Activated CD8-positive, alpha-beta T cell treated with anti-CD3 and anti-CD28 coated beads for 36 hours (primary cell): ENCODE measurements at regions not wholly inside any gene's neighbourhood (a gene's known extent, or its start where the extent isn't known, plus 50 kb on each side); places are given as distances from the start of the nearest gene placed in this dataset.

Experiments used
- ATAC-seq: fragments of 200-7000 bp; cut with Tn5 transposase; one replicate; pipeline ENCODE4 v1.10.0; 2021; ENCODE audit warnings: mild to moderate bottlenecking, moderate library complexity
- CTCF ChIA-PET: fragments of 350-600 bp; sonication (Branson Sonifier 250); formaldehyde crosslinking; loops from one replicate; lab custom pipeline; 2021; ENCODE audit warnings: antibody characterized with exemption; lab: Charles Lee
- POLR2A ChIA-PET: fragments of 350-600 bp; sonication (Branson Sonifier 250); formaldehyde crosslinking; loops from one replicate; lab custom pipeline; 2021; ENCODE audit warnings: antibody characterized with exemption; lab: Charles Lee
- DNase-seq: peaks from one replicate; pipeline ENCODE4 v3.0.0-alpha.2; 2020
- H3K27ac Mint-ChIP-seq: one replicate; pipeline ENCODE4 v1.8.0; 2021; ENCODE audit warnings: mild to moderate bottlenecking, mixed read lengths
- H3K27me3 Mint-ChIP-seq: one replicate; pipeline ENCODE4 v1.8.0; 2021; ENCODE audit warnings: mixed read lengths
- H3K36me3 Mint-ChIP-seq: one replicate; pipeline ENCODE4 v1.8.0; 2021; ENCODE audit warnings: low read depth, mixed read lengths
- H3K4me1 Mint-ChIP-seq: one replicate; pipeline ENCODE4 v1.8.0; 2021; ENCODE audit warnings: low read depth, mixed read lengths
- H3K4me3 Mint-ChIP-seq: one replicate; pipeline ENCODE4 v1.8.0; 2021; ENCODE audit warnings: mild to moderate bottlenecking, moderate library complexity, mixed read lengths
- H3K9me3 Mint-ChIP-seq: one replicate; pipeline ENCODE4 v1.8.0; 2021; ENCODE audit warnings: mixed read lengths
- intact Hi-C: fragments of 100-400 bp; cut with micrococcal nuclease; formaldehyde crosslinking; loops from one replicate; pipeline ENCODE4 v1.10.0; 2022
- TF ChIP-seq, protein P1 (sequence below): fragments of 200-600 bp; IDR thresholded peaks from one replicate; pipeline ENCODE4 v1.8.0; 2022; ENCODE audit warnings: antibody characterized with exemption, mild to moderate bottlenecking

DNA sequence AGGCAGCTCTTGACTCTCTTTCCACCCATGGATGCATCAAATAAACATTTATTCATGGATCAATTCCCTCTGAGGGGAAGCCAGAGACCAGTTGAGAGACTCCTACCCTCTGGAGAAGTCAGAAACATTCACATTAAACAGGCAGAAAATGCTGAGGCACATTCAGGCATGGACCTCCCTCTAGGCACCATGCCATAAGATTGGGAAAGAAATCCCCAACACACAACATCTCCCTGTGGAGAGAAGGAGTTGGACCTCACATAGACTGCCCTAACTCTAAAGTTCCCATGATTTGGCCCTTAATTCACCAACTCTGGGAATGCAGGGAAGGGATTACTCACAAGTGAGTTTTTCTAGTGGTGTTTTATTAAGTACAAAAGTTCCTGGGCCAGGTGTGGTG is 415.3 kb upstream of the C1orf87 start:
- H3K4me3 Mint-ChIP-seq, result no peak overlapping the region
- TF ChIP-seq, protein P1, sequence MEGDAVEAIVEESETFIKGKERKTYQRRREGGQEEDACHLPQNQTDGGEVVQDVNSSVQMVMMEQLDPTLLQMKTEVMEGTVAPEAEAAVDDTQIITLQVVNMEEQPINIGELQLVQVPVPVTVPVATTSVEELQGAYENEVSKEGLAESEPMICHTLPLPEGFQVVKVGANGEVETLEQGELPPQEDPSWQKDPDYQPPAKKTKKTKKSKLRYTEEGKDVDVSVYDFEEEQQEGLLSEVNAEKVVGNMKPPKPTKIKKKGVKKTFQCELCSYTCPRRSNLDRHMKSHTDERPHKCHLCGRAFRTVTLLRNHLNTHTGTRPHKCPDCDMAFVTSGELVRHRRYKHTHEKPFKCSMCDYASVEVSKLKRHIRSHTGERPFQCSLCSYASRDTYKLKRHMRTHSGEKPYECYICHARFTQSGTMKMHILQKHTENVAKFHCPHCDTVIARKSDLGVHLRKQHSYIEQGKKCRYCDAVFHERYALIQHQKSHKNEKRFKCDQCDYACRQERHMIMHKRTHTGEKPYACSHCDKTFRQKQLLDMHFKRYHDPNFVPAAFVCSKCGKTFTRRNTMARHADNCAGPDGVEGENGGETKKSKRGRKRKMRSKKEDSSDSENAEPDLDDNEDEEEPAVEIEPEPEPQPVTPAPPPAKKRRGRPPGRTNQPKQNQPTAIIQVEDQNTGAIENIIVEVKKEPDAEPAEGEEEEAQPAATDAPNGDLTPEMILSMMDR, result no peak
- POLR2A ChIA-PET, result no interaction called here
- no peak for DNase-seq
- H3K27ac Mint-ChIP-seq, result no peak overlapping the region
- H3K9me3 Mint-ChIP-seq, result no peaks in the 10 kb centered on the region
- CTCF ChIA-PET, result no interaction called here
- H3K27me3 Mint-ChIP-seq, result no peaks in the 10 kb centered on the region
- intact Hi-C loops, result no loop called here
- no peak for ATAC-seq
- H3K36me3 Mint-ChIP-seq, result no peaks in the 10 kb centered on the region
- no peaks in the 10 kb centered on the region for H3K4me1 Mint-ChIP-seq

GRCh38 chr1:60487565-60488345 is 414.2 kb upstream of the C1orf87 start:
- no peaks in the 10 kb centered on the region for H3K27me3 Mint-ChIP-seq
- H3K4me3 Mint-ChIP-seq, result no peak overlapping the region
- no peak for DNase-seq
- no peaks in the 10 kb centered on the region for H3K4me1 Mint-ChIP-seq
- no peak overlapping the region for H3K27ac Mint-ChIP-seq
- no peak for ATAC-seq
- H3K36me3 Mint-ChIP-seq, result no peaks in the 10 kb centered on the region
- H3K9me3 Mint-ChIP-seq, result no peaks in the 10 kb centered on the region
- POLR2A ChIA-PET, result no interaction called here
- CTCF ChIA-PET, result no interaction called here
- intact Hi-C loops, result no loop called here
- TF ChIP-seq, protein P1, result no peak

DNA sequence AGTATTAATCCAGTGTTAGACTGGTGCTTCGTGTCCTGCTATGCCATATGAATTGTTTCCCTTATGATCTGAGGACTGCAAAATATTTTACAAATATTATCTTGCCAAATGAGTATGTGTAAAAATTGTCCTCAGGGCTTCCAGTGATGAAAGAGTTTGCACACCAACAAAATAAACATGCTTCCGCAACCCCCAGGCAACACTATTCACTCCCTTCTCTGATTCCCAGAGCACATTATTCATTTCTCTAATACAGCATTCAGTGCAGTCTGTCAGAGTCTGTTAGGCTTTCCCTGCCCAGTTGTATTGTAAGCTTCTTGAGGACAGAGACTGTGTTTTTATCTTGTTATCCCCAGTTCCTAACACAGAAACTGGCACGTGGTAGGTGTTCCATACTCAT is 409.9 kb upstream of the C1orf87 start:
- Mint-ChIP-seq H3K4me3 (no peak overlapping the region), H3K36me3 (no peaks in the 10 kb centered on the region), H3K9me3 (no peaks in the 10 kb centered on the region), H3K27ac (no peak overlapping the region), H3K4me1 (no peaks in the 10 kb centered on the region), H3K27me3 (no peaks in the 10 kb centered on the region)
- DNase-seq (no peak), ATAC-seq (no peak)
- intact Hi-C loops, result no loop called here
- CTCF ChIA-PET, result no interaction called here
- POLR2A ChIA-PET, result no interaction called here
- TF ChIP-seq, protein P1, result no peak

GRCh38 chr1:60470246-60470645 is 396.7 kb upstream of the C1orf87 start:
- H3K27me3 Mint-ChIP-seq, result no peaks in the 10 kb centered on the region
- TF ChIP-seq, protein P1, result no peak
- no peaks in the 10 kb centered on the region for H3K36me3 Mint-ChIP-seq
- intact Hi-C loops, result no loop called here
- H3K9me3 Mint-ChIP-seq, result no peaks in the 10 kb centered on the region
- H3K4me3 Mint-ChIP-seq, result no peak overlapping the region
- H3K4me1 Mint-ChIP-seq, result no peaks in the 10 kb centered on the region
- no peak overlapping the region for H3K27ac Mint-ChIP-seq
- no peak for DNase-seq
- ChIA-PET POLR2A (no interaction called here), CTCF (no interaction called here)
- ATAC-seq, result no peak

- H3K4me3 Mint-ChIP-seq, result no peak overlapping the region
- ChIA-PET CTCF (no interaction called here), POLR2A (no interaction called here)
- H3K27me3 Mint-ChIP-seq, result no peaks in the 10 kb centered on the region
- no peaks in the 10 kb centered on the region for H3K36me3 Mint-ChIP-seq
- intact Hi-C loops, result no loop called here
- TF ChIP-seq, protein P1, result no peak
- no peak overlapping the region for H3K27ac Mint-ChIP-seq
- H3K4me1 Mint-ChIP-seq, result no peaks in the 10 kb centered on the region
- ATAC-seq (no peak), DNase-seq (no peak)
- H3K9me3 Mint-ChIP-seq, result peaks cover 2% of the 10 kb centered on the region
Measured at GRCh38 chr1:60463786-60464185, 390.2 kb upstream of the C1orf87 start.
